Endothelial cell of umbilical vein (primary cell): ENCODE measurements at regions not wholly inside any gene's neighbourhood (a gene's known extent, or its start where the extent isn't known, plus 50 kb on each side); places are given as distances from the start of the nearest gene placed in this dataset.

ENCODE experiments used
- BruUV-seq: library from RNA; stranded (reverse); fragments of 400-500 nt; replicated peaks from 2 replicates; lab custom pipeline; 2021; lab: Mats Ljungman, UMichigan
- CTCF ChIA-PET: fragments of 300-600, 350-600 bp; sonication (Branson Sonifier 250); formaldehyde crosslinking; loops from one replicate; lab custom pipeline; 2021; ENCODE audit warnings: antibody characterized with exemption, inconsistent platforms; lab: Charles Lee
- POLR2A ChIA-PET: fragments of 300-600, 350-600 bp; sonication (Branson Sonifier 250); formaldehyde crosslinking; loops from one replicate; lab custom pipeline; 2021; ENCODE audit warnings: antibody characterized with exemption, inconsistent platforms; lab: Charles Lee
- DNase-seq: peaks from one replicate; pipeline ENCODE4 v3.0.0-alpha.2; 2011; ENCODE audit warnings: low read depth, low spot score
- FAIRE-seq: peaks from 2 replicates; lab custom pipeline; 2011; peaks lifted over from hg19 to GRCh38; lab: Jason Lieb, UNC
- H2AFZ ChIP-seq: 2 replicates; pipeline ENCODE4 v1.6.0; 2012; ENCODE audit warnings: low read depth, low read length, control low read depth, inconsistent platforms
- H3K27ac ChIP-seq: 2 replicates; pipeline ENCODE4 v1.5.1; 2011; ENCODE audit warnings: low read depth, mild to moderate bottlenecking, control low read depth, low read length, moderate library complexity; ENCODE audit not compliant: insufficient read depth
- H3K27me3 ChIP-seq, 2 experiments: 2 replicates each; pipeline versions ENCODE4 v1.6.0 to v1.6.1; 2011; ENCODE audit warnings: low read length in 2 of 2, mixed read lengths in 1 of 2; ENCODE audit not compliant: control insufficient read depth in 2 of 2, insufficient read depth in 2 of 2
- H3K36me3 ChIP-seq, 2 experiments: 2 replicates in 1 of 2; 3 replicates in 1 of 2; pipeline ENCODE4 v1.5.1; 2011; ENCODE audit warnings: low read length in 2 of 2, mild to moderate bottlenecking in 1 of 2, moderate library complexity in 1 of 2; ENCODE audit not compliant: control insufficient read depth in 2 of 2, insufficient read depth in 2 of 2; ENCODE audit errors: extremely low read depth in 1 of 2
- H3K4me1 ChIP-seq: 3 replicates; pipeline ENCODE4 v1.5.1; 2011; ENCODE audit warnings: mild to moderate bottlenecking, low read length; ENCODE audit not compliant: control insufficient read depth, insufficient read depth; ENCODE audit errors: extremely low read depth
- H3K4me2 ChIP-seq: 2 replicates; pipeline ENCODE4 v1.6.1; 2011; ENCODE audit warnings: low read length, control low read depth, mixed read lengths; ENCODE audit not compliant: insufficient read depth
- H3K4me3 ChIP-seq, 3 experiments: fragments of 200-600 bp in 1 of 3; sonication (generic), shearing (Covaris generic) in 1 of 3; replicated peaks in 1 of 3; 2 replicates each; pipeline ENCODE4 v1.5.1; 2011 to 2016; ENCODE audit warnings: control low read depth in 3 of 3, low read length in 3 of 3, mild to moderate bottlenecking in 2 of 3, inconsistent platforms in 1 of 3, low read depth in 1 of 3, moderate library complexity in 1 of 3; ENCODE audit not compliant: insufficient read depth in 1 of 3
- H3K79me2 ChIP-seq: 2 replicates; pipeline ENCODE4 v1.6.0; 2012; ENCODE audit warnings: low read length, inconsistent platforms; ENCODE audit not compliant: control insufficient read depth, insufficient read depth
- H3K9ac ChIP-seq: replicated peaks from 2 replicates; pipeline ENCODE3; 2011; ENCODE audit warnings: low read length, control low read depth; ENCODE audit not compliant: insufficient read depth; ENCODE audit errors: extremely low read depth
- H3K9me1 ChIP-seq: replicated peaks from 3 replicates; pipeline ENCODE4 v1.6.0; 2011; ENCODE audit warnings: mild to moderate bottlenecking, low read length; ENCODE audit not compliant: control insufficient read depth, insufficient read depth; ENCODE audit errors: extremely low read depth
- H3K9me3 ChIP-seq: replicated peaks from 2 replicates; pipeline ENCODE4 v1.5.1; 2012; ENCODE audit warnings: low read length, inconsistent platforms; ENCODE audit not compliant: control insufficient read depth, insufficient read depth
- H4K20me1 ChIP-seq: replicated peaks from 2 replicates; pipeline ENCODE3; 2011; ENCODE audit warnings: mild to moderate bottlenecking, low read length; ENCODE audit not compliant: control insufficient read depth, insufficient read depth; ENCODE audit errors: extremely low read depth
- EZH2 ChIP-seq: IDR thresholded peaks from 2 replicates; pipeline ENCODE4 v1.6.1; 2012; ENCODE audit warnings: borderline replicate concordance, low read depth, mild to moderate bottlenecking, moderate library complexity, low read length, inconsistent platforms; ENCODE audit not compliant: severe bottlenecking
- FOS ChIP-seq: IDR thresholded peaks from 2 replicates; pipeline ENCODE4 v1.6.1; 2011; ENCODE audit warnings: mild to moderate bottlenecking, low read length, moderate library complexity, borderline replicate concordance; ENCODE audit not compliant: insufficient read depth
- GATA2 ChIP-seq: IDR thresholded peaks from 2 replicates; pipeline ENCODE4 v1.7.0; 2011; ENCODE audit warnings: low read depth, mild to moderate bottlenecking, moderate library complexity, mixed read lengths, low read length; ENCODE audit not compliant: insufficient read length, insufficient read depth
- JUN ChIP-seq: IDR thresholded peaks from 2 replicates; pipeline ENCODE4 v1.6.1; 2011; ENCODE audit warnings: borderline replicate concordance, low read depth; ENCODE audit not compliant: insufficient read length, insufficient read depth
- MYC ChIP-seq: IDR thresholded peaks from one replicate; pipeline ENCODE4 v1.6.1; 2011; ENCODE audit warnings: mild to moderate bottlenecking, low read depth, low read length
- POLR2A ChIP-seq: IDR thresholded peaks from 2 replicates; pipeline ENCODE4 v1.6.1; 2012; ENCODE audit warnings: low read depth, mild to moderate bottlenecking, control low read depth, low read length
- POLR2AphosphoS5 ChIP-seq: IDR thresholded peaks from 2 replicates; pipeline ENCODE4 v1.6.1; 2012; ENCODE audit warnings: low read depth, mild to moderate bottlenecking, control low read depth, low read length, moderate library complexity; ENCODE audit not compliant: insufficient read depth
- dilution Hi-C: fragments of 300-500 bp; cut with MboI; formaldehyde crosslinking; loops from one replicate; pipeline ENCODE4 v1.15.0; 2019; ENCODE audit warnings: low sequenced_read_pairs; ENCODE audit not compliant: extremely low pct_ligation_motif_present
- intact Hi-C: fragments of 100-400 bp; cut with micrococcal nuclease; formaldehyde crosslinking; loops from one replicate; pipeline ENCODE4 v1.10.0; 2022
- TF ChIP-seq, protein P1 (sequence below): IDR thresholded peaks from 2 replicates; pipeline ENCODE4 v1.6.1; 2011; ENCODE audit not compliant: insufficient read depth, insufficient read length
- TF ChIP-seq, protein P2 (sequence below), 2 donors: IDR thresholded peaks; 1 replicate in 1 of 2; 2 replicates in 1 of 2; pipeline ENCODE4 v1.5.1; 2011; ENCODE audit warnings: low read length in 2 of 2, mild to moderate bottlenecking in 2 of 2, moderate library complexity in 2 of 2, control low read depth in 1 of 2, inconsistent platforms in 1 of 2, low read depth in 1 of 2; ENCODE audit not compliant: insufficient read depth in 1 of 2; ENCODE audit errors: extremely low read depth in 1 of 2

DNA sequence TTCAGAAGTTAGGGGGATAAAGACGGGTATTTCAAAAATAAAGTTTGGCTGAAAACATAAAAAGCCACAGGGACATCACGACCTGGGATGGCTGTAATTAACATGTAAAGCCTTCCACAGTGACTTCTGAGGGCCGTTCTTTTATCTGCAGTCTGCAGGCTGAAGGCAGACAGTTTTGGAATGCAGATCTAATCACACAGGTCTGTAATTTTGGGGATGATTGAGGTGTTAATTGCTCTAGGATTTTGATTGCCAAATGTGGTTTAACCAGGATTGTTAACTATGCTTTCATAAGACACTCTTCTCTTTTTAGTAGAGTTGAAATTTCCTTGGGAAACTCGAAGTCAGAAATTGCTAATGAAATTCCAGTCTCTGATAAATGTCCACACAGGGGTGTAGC is 355.5 kb downstream of the ATP23 start:
- ChIA-PET CTCF (no interaction called here), POLR2A (no interaction called here)
- Histone ChIP-seq H3K4me3 (no peak overlapping the region), H3K4me1 (no peaks in the 10 kb centered on the region), H3K79me2 (no peaks in the 10 kb centered on the region), H3K27me3 (no peaks in the 10 kb centered on the region), H3K27ac (no peak overlapping the region), H3K4me2 (no peak overlapping the region), H3K36me3 (no peaks in the 10 kb centered on the region), H2AFZ (no peak overlapping the region), H3K9ac (no peak overlapping the region), H3K9me1 (no peaks in the 10 kb centered on the region), H3K9me3 (no peaks in the 10 kb centered on the region), H4K20me1 (no peaks in the 10 kb centered on the region)
- dilution Hi-C loops (no loop called here), intact Hi-C loops (no loop called here)
- DNase-seq (no peak), FAIRE-seq (no peak)
- TF ChIP-seq, protein P1, sequence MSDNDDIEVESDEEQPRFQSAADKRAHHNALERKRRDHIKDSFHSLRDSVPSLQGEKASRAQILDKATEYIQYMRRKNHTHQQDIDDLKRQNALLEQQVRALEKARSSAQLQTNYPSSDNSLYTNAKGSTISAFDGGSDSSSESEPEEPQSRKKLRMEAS = no peak
- TF ChIP-seq JUN (no peak), MYC (no peak), FOS (no peak), EZH2 (no peak), POLR2A (no peak), GATA2 (no peak), POLR2AphosphoS5 (no peak)
- TF ChIP-seq, protein P2, sequence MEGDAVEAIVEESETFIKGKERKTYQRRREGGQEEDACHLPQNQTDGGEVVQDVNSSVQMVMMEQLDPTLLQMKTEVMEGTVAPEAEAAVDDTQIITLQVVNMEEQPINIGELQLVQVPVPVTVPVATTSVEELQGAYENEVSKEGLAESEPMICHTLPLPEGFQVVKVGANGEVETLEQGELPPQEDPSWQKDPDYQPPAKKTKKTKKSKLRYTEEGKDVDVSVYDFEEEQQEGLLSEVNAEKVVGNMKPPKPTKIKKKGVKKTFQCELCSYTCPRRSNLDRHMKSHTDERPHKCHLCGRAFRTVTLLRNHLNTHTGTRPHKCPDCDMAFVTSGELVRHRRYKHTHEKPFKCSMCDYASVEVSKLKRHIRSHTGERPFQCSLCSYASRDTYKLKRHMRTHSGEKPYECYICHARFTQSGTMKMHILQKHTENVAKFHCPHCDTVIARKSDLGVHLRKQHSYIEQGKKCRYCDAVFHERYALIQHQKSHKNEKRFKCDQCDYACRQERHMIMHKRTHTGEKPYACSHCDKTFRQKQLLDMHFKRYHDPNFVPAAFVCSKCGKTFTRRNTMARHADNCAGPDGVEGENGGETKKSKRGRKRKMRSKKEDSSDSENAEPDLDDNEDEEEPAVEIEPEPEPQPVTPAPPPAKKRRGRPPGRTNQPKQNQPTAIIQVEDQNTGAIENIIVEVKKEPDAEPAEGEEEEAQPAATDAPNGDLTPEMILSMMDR (IDR thresholded peaks at IDR 0.05; ENCODE audit: extremely low read depth in 1 of 2, insufficient read depth in 1 of 2, low read depth in 1 of 2, low read length in 2 of 2) = no peak
- BruUV-seq = no TSS peak
